ENCODE measurements at regions not wholly inside any gene's neighbourhood (a gene's known extent, or its start where the extent isn't known, plus 50 kb on each side); places are given as distances from the start of the nearest gene placed in this dataset.
"Not testable (repeated sequence)": the region's sequence is repeated elsewhere in the genome, so short reads cannot be mapped to it uniquely, and the experiment has no call there.

- TF ChIP-seq, protein P1, sequence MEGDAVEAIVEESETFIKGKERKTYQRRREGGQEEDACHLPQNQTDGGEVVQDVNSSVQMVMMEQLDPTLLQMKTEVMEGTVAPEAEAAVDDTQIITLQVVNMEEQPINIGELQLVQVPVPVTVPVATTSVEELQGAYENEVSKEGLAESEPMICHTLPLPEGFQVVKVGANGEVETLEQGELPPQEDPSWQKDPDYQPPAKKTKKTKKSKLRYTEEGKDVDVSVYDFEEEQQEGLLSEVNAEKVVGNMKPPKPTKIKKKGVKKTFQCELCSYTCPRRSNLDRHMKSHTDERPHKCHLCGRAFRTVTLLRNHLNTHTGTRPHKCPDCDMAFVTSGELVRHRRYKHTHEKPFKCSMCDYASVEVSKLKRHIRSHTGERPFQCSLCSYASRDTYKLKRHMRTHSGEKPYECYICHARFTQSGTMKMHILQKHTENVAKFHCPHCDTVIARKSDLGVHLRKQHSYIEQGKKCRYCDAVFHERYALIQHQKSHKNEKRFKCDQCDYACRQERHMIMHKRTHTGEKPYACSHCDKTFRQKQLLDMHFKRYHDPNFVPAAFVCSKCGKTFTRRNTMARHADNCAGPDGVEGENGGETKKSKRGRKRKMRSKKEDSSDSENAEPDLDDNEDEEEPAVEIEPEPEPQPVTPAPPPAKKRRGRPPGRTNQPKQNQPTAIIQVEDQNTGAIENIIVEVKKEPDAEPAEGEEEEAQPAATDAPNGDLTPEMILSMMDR (conservative IDR thresholded peaks at IDR 0.05; ENCODE audit: low read depth, low read length) = not testable (repeated sequence)
- not testable (repeated sequence) for TF ChIP-seq EZH2 (IDR thresholded peaks at IDR 0.05; ENCODE audit: low read length, unreplicated experiment)
These were observed 547.9 kb downstream of the TMEM135 start for GRCh38 chr11:87585613-87586012.

Data from PC-3 (cell line).